Panc1 (cell line): ENCODE measurements at regions not wholly inside any gene's neighbourhood (a gene's known extent, or its start where the extent isn't known, plus 50 kb on each side); places are given as distances from the start of the nearest gene placed in this dataset.

Source experiments
- TCF7L2 ChIP-seq: IDR thresholded peaks from 2 replicates; pipeline ENCODE4 v1.6.1; 2011; ENCODE audit warnings: mild to moderate bottlenecking, low read depth, low read length, inconsistent platforms
- TF ChIP-seq, protein P1 (sequence below): fragments of 450-650 bp; IDR thresholded peaks from 2 replicates; pipeline ENCODE4 v1.5.1; 2017; ENCODE audit warnings: mild to moderate bottlenecking
- TF ChIP-seq, protein P2 (sequence below), 2 experiments: IDR thresholded peaks; 2 replicates each; pipeline ENCODE4 v1.6.1; 2011 to 2012; ENCODE audit warnings: low read depth in 2 of 2, control low read depth in 1 of 2, low read length in 1 of 2, mild to moderate bottlenecking in 1 of 2, moderate library complexity in 1 of 2; ENCODE audit not compliant: insufficient read depth in 1 of 2

DNA sequence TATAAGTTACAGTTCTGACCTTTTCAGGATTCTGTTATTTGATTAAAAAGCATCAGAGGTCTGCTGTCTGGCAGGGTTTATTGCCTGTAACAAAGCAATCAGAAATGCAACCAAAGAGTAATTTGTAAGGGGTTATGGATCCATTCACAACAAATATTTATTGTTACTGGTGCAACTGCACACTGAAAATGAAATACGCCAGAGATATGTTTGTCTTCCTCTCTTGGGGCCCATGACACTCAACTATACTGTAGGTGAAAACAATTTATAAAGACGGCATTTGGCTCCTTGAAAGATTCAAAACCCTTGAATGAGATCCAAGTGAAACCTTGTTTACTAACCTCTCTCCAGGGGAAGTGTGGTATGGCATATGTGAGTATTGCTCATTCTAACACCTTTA lies 452.2 kb downstream of the MBD2 start:
- TF ChIP-seq, protein P1, sequence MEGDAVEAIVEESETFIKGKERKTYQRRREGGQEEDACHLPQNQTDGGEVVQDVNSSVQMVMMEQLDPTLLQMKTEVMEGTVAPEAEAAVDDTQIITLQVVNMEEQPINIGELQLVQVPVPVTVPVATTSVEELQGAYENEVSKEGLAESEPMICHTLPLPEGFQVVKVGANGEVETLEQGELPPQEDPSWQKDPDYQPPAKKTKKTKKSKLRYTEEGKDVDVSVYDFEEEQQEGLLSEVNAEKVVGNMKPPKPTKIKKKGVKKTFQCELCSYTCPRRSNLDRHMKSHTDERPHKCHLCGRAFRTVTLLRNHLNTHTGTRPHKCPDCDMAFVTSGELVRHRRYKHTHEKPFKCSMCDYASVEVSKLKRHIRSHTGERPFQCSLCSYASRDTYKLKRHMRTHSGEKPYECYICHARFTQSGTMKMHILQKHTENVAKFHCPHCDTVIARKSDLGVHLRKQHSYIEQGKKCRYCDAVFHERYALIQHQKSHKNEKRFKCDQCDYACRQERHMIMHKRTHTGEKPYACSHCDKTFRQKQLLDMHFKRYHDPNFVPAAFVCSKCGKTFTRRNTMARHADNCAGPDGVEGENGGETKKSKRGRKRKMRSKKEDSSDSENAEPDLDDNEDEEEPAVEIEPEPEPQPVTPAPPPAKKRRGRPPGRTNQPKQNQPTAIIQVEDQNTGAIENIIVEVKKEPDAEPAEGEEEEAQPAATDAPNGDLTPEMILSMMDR, result no peak
- TF ChIP-seq, protein P2, sequence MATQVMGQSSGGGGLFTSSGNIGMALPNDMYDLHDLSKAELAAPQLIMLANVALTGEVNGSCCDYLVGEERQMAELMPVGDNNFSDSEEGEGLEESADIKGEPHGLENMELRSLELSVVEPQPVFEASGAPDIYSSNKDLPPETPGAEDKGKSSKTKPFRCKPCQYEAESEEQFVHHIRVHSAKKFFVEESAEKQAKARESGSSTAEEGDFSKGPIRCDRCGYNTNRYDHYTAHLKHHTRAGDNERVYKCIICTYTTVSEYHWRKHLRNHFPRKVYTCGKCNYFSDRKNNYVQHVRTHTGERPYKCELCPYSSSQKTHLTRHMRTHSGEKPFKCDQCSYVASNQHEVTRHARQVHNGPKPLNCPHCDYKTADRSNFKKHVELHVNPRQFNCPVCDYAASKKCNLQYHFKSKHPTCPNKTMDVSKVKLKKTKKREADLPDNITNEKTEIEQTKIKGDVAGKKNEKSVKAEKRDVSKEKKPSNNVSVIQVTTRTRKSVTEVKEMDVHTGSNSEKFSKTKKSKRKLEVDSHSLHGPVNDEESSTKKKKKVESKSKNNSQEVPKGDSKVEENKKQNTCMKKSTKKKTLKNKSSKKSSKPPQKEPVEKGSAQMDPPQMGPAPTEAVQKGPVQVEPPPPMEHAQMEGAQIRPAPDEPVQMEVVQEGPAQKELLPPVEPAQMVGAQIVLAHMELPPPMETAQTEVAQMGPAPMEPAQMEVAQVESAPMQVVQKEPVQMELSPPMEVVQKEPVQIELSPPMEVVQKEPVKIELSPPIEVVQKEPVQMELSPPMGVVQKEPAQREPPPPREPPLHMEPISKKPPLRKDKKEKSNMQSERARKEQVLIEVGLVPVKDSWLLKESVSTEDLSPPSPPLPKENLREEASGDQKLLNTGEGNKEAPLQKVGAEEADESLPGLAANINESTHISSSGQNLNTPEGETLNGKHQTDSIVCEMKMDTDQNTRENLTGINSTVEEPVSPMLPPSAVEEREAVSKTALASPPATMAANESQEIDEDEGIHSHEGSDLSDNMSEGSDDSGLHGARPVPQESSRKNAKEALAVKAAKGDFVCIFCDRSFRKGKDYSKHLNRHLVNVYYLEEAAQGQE (IDR thresholded peaks at IDR 0.05; ENCODE audit: insufficient read depth in 1 of 2, low read depth in 2 of 2, low read length in 1 of 2), result no peak
- TF ChIP-seq TCF7L2, result no peak
